Esophagus squamous epithelium (tissue), 5 donors: ENCODE measurements at regions not wholly inside any gene's neighbourhood (a gene's known extent, or its start where the extent isn't known, plus 50 kb on each side); places are given as distances from the start of the nearest gene placed in this dataset.

Experiments
- DNase-seq: peaks from one replicate; lab custom pipeline; 2025; lab: John Stamatoyannopoulos, UW
- H3K27ac ChIP-seq, 4 donors: fragments of 200-600 bp; sonication (generic); one replicate each; pipeline ENCODE4 v1.5.1; 2016 to 2019; ENCODE audit warnings: mild to moderate bottlenecking in 1 of 4
- H3K27me3 ChIP-seq, 4 donors: fragments of 200-600 bp; sonication (generic); 1 replicate in 3 of 4; 2 replicates in 1 of 4; pipeline versions ENCODE4 v1.5.1 to v1.6.0; 2017 to 2021; ENCODE audit warnings: antibody characterized with exemption in 1 of 4
- H3K36me3 ChIP-seq, 3 donors: fragments of 200-600 bp; sonication (generic); one replicate each; pipeline ENCODE4 v1.5.1; 2016 to 2019
- H3K4me1 ChIP-seq, 3 donors: fragments of 200-600 bp; sonication (generic); one replicate each; pipeline ENCODE4 v1.5.1; 2017 to 2019
- H3K4me3 ChIP-seq, 4 donors: fragments of 200-600 bp; sonication (generic); 1 replicate in 3 of 4; 2 replicates in 1 of 4; pipeline ENCODE4 v1.5.1; 2016 to 2019; ENCODE audit warnings: mild to moderate bottlenecking in 2 of 4, moderate library complexity in 1 of 4
- H3K9me3 ChIP-seq, 3 donors: fragments of 200-600 bp; sonication (generic); one replicate each; pipeline ENCODE4 v1.5.1; 2016 to 2019
- CTCF ChIP-seq, 6 experiments: fragments of 450-650 bp in 4 of 6; fragments of 200-600 bp in 2 of 6; sonication (generic) in 2 of 6; IDR thresholded peaks; one replicate each; pipeline ENCODE4 v1.5.1; 2016 to 2019; ENCODE audit warnings: antibody characterized with exemption in 6 of 6, mild to moderate bottlenecking in 4 of 6, moderate library complexity in 4 of 6
- POLR2A ChIP-seq, 4 donors: fragments of 450-650 bp; IDR thresholded peaks; one replicate each; pipeline ENCODE4 v1.6.1; 2017; ENCODE audit warnings: antibody characterized with exemption in 4 of 4, mild to moderate bottlenecking in 4 of 4, moderate library complexity in 3 of 4
- WGBS, 2 donors: methylation state at CpG; one replicate each; pipeline ENCODE4 v1.1.5; 2018; 5-methylcytosine and 5-hydroxymethylcytosine counted together
- intact Hi-C: fragments of 100-400 bp; cut with DNase I; formaldehyde crosslinking; loops from one replicate; pipeline ENCODE4 v1.15.0; 2022
- donor health status: DM: yes; HTN: yes; CAD: no.

GRCh38 chr10:131574707-131575430, 263.3 kb upstream of the TCERG1L start:
- no peak overlapping the region for H3K27ac ChIP-seq
- WGBS, 2 donors = 52 to 64% methylated on average over 2 of the region's 32 CpGs
- no peaks in the 10 kb centered on the region for H3K9me3 ChIP-seq
- peaks cover 0 to 13% (median 0%) of the 10 kb centered on the region in 4 donors for H3K27me3 ChIP-seq
- no peaks in the 10 kb centered on the region for H3K4me1 ChIP-seq
- DNase-seq = no peak
- intact Hi-C loops = no loop called here
- no peaks in the 10 kb centered on the region for H3K36me3 ChIP-seq
- no peak overlapping the region for H3K4me3 ChIP-seq
- no peak for TF ChIP-seq CTCF (IDR thresholded peaks at IDR 0.05)
- no peak for TF ChIP-seq POLR2A (IDR thresholded peaks at IDR 0.05)

GRCh38 chr10:131575877-131576276, 264.4 kb upstream of the TCERG1L start:
- 77 to 90% methylated on average over 4 of the region's 4 CpGs for WGBS, 2 donors
- H3K27me3 ChIP-seq = peaks cover 0 to 8% (median 0%) of the 10 kb centered on the region in 4 donors
- TF ChIP-seq CTCF (IDR thresholded peaks at IDR 0.05) = no peak
- no peak for TF ChIP-seq POLR2A (IDR thresholded peaks at IDR 0.05)
- H3K27ac ChIP-seq = no peak overlapping the region
- H3K4me1 ChIP-seq = no peaks in the 10 kb centered on the region
- no peaks in the 10 kb centered on the region for H3K9me3 ChIP-seq
- H3K36me3 ChIP-seq = no peaks in the 10 kb centered on the region
- intact Hi-C loops = no loop called here
- DNase-seq = no peak
- no peak overlapping the region for H3K4me3 ChIP-seq

GRCh38 chr10:131576341-131577177, 265.0 kb upstream of the TCERG1L start:
- intact Hi-C loops = no loop called here
- Histone ChIP-seq H3K27me3 (peaks cover 0 to 9% (median 0%) of the 10 kb centered on the region in 4 donors), H3K36me3 (no peaks in the 10 kb centered on the region), H3K4me3 (no peak overlapping the region), H3K4me1 (no peaks in the 10 kb centered on the region), H3K9me3 (no peaks in the 10 kb centered on the region), H3K27ac (no peak overlapping the region)
- no peak for DNase-seq
- WGBS, 2 donors = 64 to 87% methylated on average over 10 to 19 of the region's 25 CpGs
- TF ChIP-seq CTCF (IDR thresholded peaks at IDR 0.05) = no peak

GRCh38 chr10:131577178-131577555, 265.6 kb upstream of the TCERG1L start:
- Histone ChIP-seq H3K27ac (no peak overlapping the region), H3K9me3 (no peaks in the 10 kb centered on the region), H3K36me3 (no peaks in the 10 kb centered on the region), H3K4me1 (no peaks in the 10 kb centered on the region), H3K4me3 (no peak overlapping the region), H3K27me3 (peaks cover 0 to 11% (median 0%) of the 10 kb centered on the region in 4 donors)
- WGBS, 2 donors = 53 to 57% methylated on average over 9 of the region's 9 CpGs
- intact Hi-C loops = no loop called here
- DNase-seq = no peak
- TF ChIP-seq CTCF (IDR thresholded peaks at IDR 0.05) (no peak), POLR2A (IDR thresholded peaks at IDR 0.05) (no peak)
